HepG2 (cell line): ENCODE measurements at regions not wholly inside any gene's neighbourhood (a gene's known extent, or its start where the extent isn't known, plus 50 kb on each side); places are given as distances from the start of the nearest gene placed in this dataset.

Experiments used
- HCFC1 ChIP-seq: fragments of 150-350 bp; IDR thresholded peaks from 2 replicates; pipeline ENCODE4 v1.6.1; 2014; ENCODE audit warnings: low read depth, low read length
- PHF8 ChIP-seq: sonication (generic); formaldehyde crosslinking; IDR thresholded peaks from 2 replicates; pipeline ENCODE4 v1.5.0; 2020; ENCODE audit warnings: missing genetic modification reagents
- POLR2AphosphoS2 ChIP-seq: IDR thresholded peaks from 2 replicates; pipeline ENCODE4 v1.6.1; 2011; ENCODE audit warnings: low read depth, low read length, improper control_type of control experiment
- REST ChIP-seq, 2 experiments: IDR thresholded peaks; 2 replicates each; pipeline ENCODE4 v1.6.1; 2011 to 2012; ENCODE audit warnings: low read length in 2 of 2, borderline replicate concordance in 1 of 2, low read depth in 1 of 2, mild to moderate bottlenecking in 1 of 2, moderate library complexity in 1 of 2
- RFX5 ChIP-seq: IDR thresholded peaks from 2 replicates; pipeline ENCODE4 v1.6.1; 2011; ENCODE audit warnings: low read depth, low read length, improper control_type of control experiment
- TAF1 ChIP-seq: sonication (generic); formaldehyde crosslinking; IDR thresholded peaks from 2 replicates; pipeline ENCODE4 v1.4.0; 2020; ENCODE audit warnings: missing genetic modification reagents
- TBP ChIP-seq: sonication (generic); formaldehyde crosslinking; IDR thresholded peaks from 2 replicates; pipeline ENCODE4 v1.5.0; 2020; ENCODE audit warnings: missing genetic modification reagents
- ZNF333 ChIP-seq: sonication (generic); formaldehyde crosslinking; IDR thresholded peaks from 2 replicates; pipeline ENCODE4 v1.4.0; 2020; ENCODE audit warnings: mild to moderate bottlenecking, missing genetic modification reagents, borderline replicate concordance
- ZNF609 ChIP-seq: sonication (generic); formaldehyde crosslinking; IDR thresholded peaks from 2 replicates; pipeline ENCODE4 v1.4.0; 2020; ENCODE audit warnings: mild to moderate bottlenecking, missing genetic modification reagents, borderline replicate concordance
- ZNF83 ChIP-seq: sonication (generic); formaldehyde crosslinking; IDR thresholded peaks from 2 replicates; pipeline ENCODE4 v1.4.0; 2020; ENCODE audit warnings: missing genetic modification reagents, mild to moderate bottlenecking, borderline replicate concordance

- no peak for TF ChIP-seq ZNF609 (CRISPR knock-in tag)
- TF ChIP-seq PHF8 (CRISPR knock-in tag), result no peak
- TF ChIP-seq ZNF333, result no peak
- TF ChIP-seq TBP (CRISPR knock-in tag), result no peak
- no peak for TF ChIP-seq ZNF83
- TF ChIP-seq REST (IDR thresholded peaks at IDR 0.05; ENCODE audit: borderline replicate concordance in 1 of 2, low read depth in 1 of 2, low read length in 2 of 2), result no peak
- TF ChIP-seq TAF1 (CRISPR knock-in tag), result no peak
- no peak for TF ChIP-seq HCFC1
- TF ChIP-seq RFX5, result no peak
- no peak for TF ChIP-seq POLR2AphosphoS2
Observed at GRCh38 chr11:110910384-110910783, 198.1 kb upstream of the ARHGAP20 start.
